Naive thymus-derived CD4-positive, alpha-beta T cell (primary cell): ENCODE measurements at regions not wholly inside any gene's neighbourhood (a gene's known extent, or its start where the extent isn't known, plus 50 kb on each side); places are given as distances from the start of the nearest gene placed in this dataset.

ENCODE experiments used
- ATAC-seq: fragments of 150-1000 bp; cut with Tn5 transposase; 2 replicates; pipeline ENCODE4 v1.10.0; 2021; ENCODE audit warnings: mild to moderate bottlenecking, moderate library complexity
- CTCF ChIA-PET: fragments of 350-600 bp; sonication (Branson Sonifier 250); formaldehyde crosslinking; loops from one replicate; lab custom pipeline; 2021; ENCODE audit warnings: antibody characterized with exemption; lab: Charles Lee
- POLR2A ChIA-PET: fragments of 350-600 bp; sonication (Branson Sonifier 250); formaldehyde crosslinking; loops from one replicate; lab custom pipeline; 2021; ENCODE audit warnings: antibody characterized with exemption, inconsistent platforms; lab: Charles Lee
- DNase-seq, 9 donors: peaks; one replicate each; pipeline versions ENCODE4 v3.0.0 to v3.0.0-alpha.2; 2020 to 2022; ENCODE audit warnings: mixed read lengths in 1 of 9
- H3K27ac ChIP-seq: one replicate; pipeline ENCODE4 v1.7.0; 2013; ENCODE audit warnings: mild to moderate bottlenecking, low read depth, low read length, moderate library complexity
- H3K27me3 ChIP-seq, 2 donors: one replicate each; pipeline ENCODE4 v1.7.0; 2013; ENCODE audit warnings: low read length in 2 of 2, mild to moderate bottlenecking in 2 of 2, moderate library complexity in 2 of 2; ENCODE audit not compliant: control insufficient read depth in 2 of 2, insufficient read depth in 2 of 2
- H3K36me3 ChIP-seq, 3 experiments: 1 replicate in 2 of 3; 2 replicates in 1 of 3; pipeline ENCODE4 v1.7.0; 2013; ENCODE audit warnings: low read length in 3 of 3, mild to moderate bottlenecking in 3 of 3, moderate library complexity in 1 of 3; ENCODE audit not compliant: insufficient read depth in 3 of 3, control insufficient read depth in 2 of 3
- H3K4me1 ChIP-seq, 2 donors: one replicate each; pipeline ENCODE4 v1.7.0; 2013; ENCODE audit warnings: low read length in 2 of 2, mild to moderate bottlenecking in 2 of 2, moderate library complexity in 1 of 2; ENCODE audit not compliant: control insufficient read depth in 2 of 2, insufficient read depth in 2 of 2
- H3K4me3 ChIP-seq: 2 replicates; pipeline ENCODE4 v1.7.0; 2013; ENCODE audit warnings: mild to moderate bottlenecking, low read length
- H3K9me3 ChIP-seq, 3 experiments: 1 replicate in 2 of 3; 2 replicates in 1 of 3; pipeline ENCODE4 v1.7.0; 2013; ENCODE audit warnings: low read length in 3 of 3; ENCODE audit not compliant: control insufficient read depth in 2 of 3
- H3K27ac Mint-ChIP-seq, 9 donors: one replicate each; pipeline ENCODE4 v1.8.0; 2020 to 2022; ENCODE audit warnings: mixed read lengths in 9 of 9, mild to moderate bottlenecking in 8 of 9, moderate library complexity in 5 of 9, inconsistent platforms in 2 of 9
- H3K27me3 Mint-ChIP-seq, 5 donors: one replicate each; pipeline ENCODE4 v1.8.0; 2021 to 2022; ENCODE audit warnings: mixed read lengths in 5 of 5, mild to moderate bottlenecking in 1 of 5
- H3K36me3 Mint-ChIP-seq, 5 donors: one replicate each; pipeline ENCODE4 v1.8.0; 2020 to 2022; ENCODE audit warnings: mixed read lengths in 5 of 5, mild to moderate bottlenecking in 3 of 5, inconsistent platforms in 1 of 5
- H3K4me1 Mint-ChIP-seq, 7 donors: one replicate each; pipeline ENCODE4 v1.8.0; 2020 to 2022; ENCODE audit warnings: mixed read lengths in 7 of 7, mild to moderate bottlenecking in 3 of 7, inconsistent platforms in 1 of 7
- H3K4me3 Mint-ChIP-seq, 10 donors: one replicate each; pipeline ENCODE4 v1.8.0; 2020 to 2022; ENCODE audit warnings: mild to moderate bottlenecking in 10 of 10, mixed read lengths in 10 of 10, moderate library complexity in 6 of 10, inconsistent platforms in 2 of 10
- H3K9me3 Mint-ChIP-seq, 11 donors: one replicate each; pipeline ENCODE4 v1.8.0; 2020 to 2022; ENCODE audit warnings: mixed read lengths in 11 of 11, mild to moderate bottlenecking in 4 of 11, inconsistent platforms in 1 of 11, moderate library complexity in 1 of 11
- intact Hi-C, 2 donors: fragments of 100-400 bp; cut with micrococcal nuclease; formaldehyde crosslinking; loops; one replicate each; pipeline ENCODE4 v1.15.1; 2023

- ChIA-PET POLR2A (no interaction called here), CTCF (no interaction called here)
- Histone ChIP-seq H3K36me3 (no peaks in the 10 kb centered on the region), H3K27me3 (no peaks in the 10 kb centered on the region), H3K4me3 (no peak overlapping the region), H3K27ac (no peak overlapping the region), H3K4me1 (no peaks in the 10 kb centered on the region), H3K9me3 (no peaks in the 10 kb centered on the region)
- no peak overlapping the region for H3K27ac Mint-ChIP-seq
- H3K4me1 Mint-ChIP-seq, result no peaks in the 10 kb centered on the region
- intact Hi-C loops, result no loop called here
- no peaks in the 10 kb centered on the region for H3K27me3 Mint-ChIP-seq
- DNase-seq (no peak), ATAC-seq (no peak)
- no peak overlapping the region for H3K4me3 Mint-ChIP-seq
- no peaks in the 10 kb centered on the region for H3K36me3 Mint-ChIP-seq
- H3K9me3 Mint-ChIP-seq, result peaks cover 0 to 16% (median 2%) of the 10 kb centered on the region in 11 donors
Measured at GRCh38 chr5:100188339-100188738, 346.8 kb upstream of the FAM174A start.

GRCh38 chr5:100186181-100186580 is 349.0 kb upstream of the FAM174A start:
- no peaks in the 10 kb centered on the region for H3K36me3 Mint-ChIP-seq
- intact Hi-C loops, result no loop called here
- Histone ChIP-seq H3K9me3 (no peaks in the 10 kb centered on the region), H3K27ac (no peak overlapping the region), H3K4me3 (no peak overlapping the region), H3K27me3 (no peaks in the 10 kb centered on the region), H3K4me1 (no peaks in the 10 kb centered on the region), H3K36me3 (no peaks in the 10 kb centered on the region)
- DNase-seq, result no peak
- no peak overlapping the region for H3K4me3 Mint-ChIP-seq
- no peak for ATAC-seq
- ChIA-PET CTCF (no interaction called here), POLR2A (no interaction called here)
- H3K9me3 Mint-ChIP-seq, result peaks cover 0 to 10% (median 2%) of the 10 kb centered on the region in 11 donors
- H3K4me1 Mint-ChIP-seq, result no peaks in the 10 kb centered on the region
- no peaks in the 10 kb centered on the region for H3K27me3 Mint-ChIP-seq
- H3K27ac Mint-ChIP-seq, result no peak overlapping the region

- Histone ChIP-seq H3K27me3 (no peaks in the 10 kb centered on the region), H3K4me3 (no peak overlapping the region), H3K27ac (no peak overlapping the region), H3K9me3 (no peaks in the 10 kb centered on the region), H3K36me3 (no peaks in the 10 kb centered on the region), H3K4me1 (no peaks in the 10 kb centered on the region)
- Mint-ChIP-seq H3K36me3 (no peaks in the 10 kb centered on the region), H3K4me3 (no peak overlapping the region), H3K4me1 (no peaks in the 10 kb centered on the region), H3K27ac (no peak overlapping the region), H3K27me3 (no peaks in the 10 kb centered on the region), H3K9me3 (peaks cover 0 to 10% (median 2%) of the 10 kb centered on the region in 11 donors)
- ChIA-PET POLR2A (no interaction called here), CTCF (no interaction called here)
- ATAC-seq (no peak), DNase-seq (no peak)
- intact Hi-C loops, result no loop called here
Measured at GRCh38 chr5:100182402-100182801, 352.8 kb upstream of the FAM174A start.

- DNase-seq, result no peak
- peaks cover 0 to 23% (median 3%) of the 10 kb centered on the region in 11 donors for H3K9me3 Mint-ChIP-seq
- no peaks in the 10 kb centered on the region for H3K4me1 ChIP-seq
- no peaks in the 10 kb centered on the region for H3K9me3 ChIP-seq
- no peaks in the 10 kb centered on the region for H3K36me3 ChIP-seq
- ChIA-PET CTCF (no interaction called here), POLR2A (no interaction called here)
- H3K4me3 ChIP-seq, result no peak overlapping the region
- no peak overlapping the region for H3K27ac Mint-ChIP-seq
- H3K27me3 Mint-ChIP-seq, result no peaks in the 10 kb centered on the region
- no peaks in the 10 kb centered on the region for H3K27me3 ChIP-seq
- ATAC-seq, result no peak
- H3K4me3 Mint-ChIP-seq, result no peak overlapping the region
- peaks cover 0 to 2% (median 0%) of the 10 kb centered on the region in 7 donors for H3K4me1 Mint-ChIP-seq
- no peak overlapping the region for H3K27ac ChIP-seq
- intact Hi-C loops, result no loop called here
- no peaks in the 10 kb centered on the region for H3K36me3 Mint-ChIP-seq
Measured at GRCh38 chr5:100175346-100175745, 359.8 kb upstream of the FAM174A start.

- H3K27me3 ChIP-seq, result no peaks in the 10 kb centered on the region
- ChIA-PET CTCF (no interaction called here), POLR2A (no interaction called here)
- Mint-ChIP-seq H3K4me3 (no peak overlapping the region), H3K27me3 (no peaks in the 10 kb centered on the region), H3K4me1 (no peaks in the 10 kb centered on the region), H3K9me3 (peaks cover 0 to 6% (median 3%) of the 10 kb centered on the region in 11 donors), H3K36me3 (no peaks in the 10 kb centered on the region), H3K27ac (no peak overlapping the region)
- no peak for DNase-seq
- no peaks in the 10 kb centered on the region for H3K4me1 ChIP-seq
- no peak for ATAC-seq
- no peak overlapping the region for H3K27ac ChIP-seq
- intact Hi-C loops, result no loop called here
- H3K4me3 ChIP-seq, result no peak overlapping the region
- no peaks in the 10 kb centered on the region for H3K9me3 ChIP-seq
- no peaks in the 10 kb centered on the region for H3K36me3 ChIP-seq
Measured at GRCh38 chr5:100165309-100165708, 369.9 kb upstream of the FAM174A start.

GRCh38 chr5:100161868-100162267 is 373.3 kb upstream of the FAM174A start:
- no peaks in the 10 kb centered on the region for H3K27me3 Mint-ChIP-seq
- no peak overlapping the region for H3K4me3 Mint-ChIP-seq
- ATAC-seq, result no peak
- DNase-seq, result no peak
- ChIA-PET CTCF (no interaction called here), POLR2A (no interaction called here)
- Histone ChIP-seq H3K4me1 (no peaks in the 10 kb centered on the region), H3K9me3 (no peaks in the 10 kb centered on the region), H3K4me3 (no peak overlapping the region), H3K27ac (no peak overlapping the region), H3K27me3 (no peaks in the 10 kb centered on the region), H3K36me3 (no peaks in the 10 kb centered on the region)
- intact Hi-C loops, result no loop called here
- no peaks in the 10 kb centered on the region for H3K4me1 Mint-ChIP-seq
- H3K36me3 Mint-ChIP-seq, result no peaks in the 10 kb centered on the region
- peaks cover 0 to 16% (median 3%) of the 10 kb centered on the region in 11 donors for H3K9me3 Mint-ChIP-seq
- no peak overlapping the region for H3K27ac Mint-ChIP-seq

- H3K36me3 ChIP-seq, result no peaks in the 10 kb centered on the region
- Mint-ChIP-seq H3K4me1 (no peaks in the 10 kb centered on the region), H3K9me3 (peaks cover 0 to 23% (median 3%) of the 10 kb centered on the region in 11 donors), H3K27me3 (no peaks in the 10 kb centered on the region), H3K36me3 (no peaks in the 10 kb centered on the region), H3K27ac (no peak overlapping the region), H3K4me3 (no peak overlapping the region)
- H3K4me3 ChIP-seq, result no peak overlapping the region
- no peak for ATAC-seq
- intact Hi-C loops, result no loop called here
- H3K9me3 ChIP-seq, result no peaks in the 10 kb centered on the region
- no peaks in the 10 kb centered on the region for H3K27me3 ChIP-seq
- no peak overlapping the region for H3K27ac ChIP-seq
- no peak for DNase-seq
- H3K4me1 ChIP-seq, result no peaks in the 10 kb centered on the region
- POLR2A ChIA-PET, result no interaction called here
- CTCF ChIA-PET, result no interaction called here
Measured at GRCh38 chr5:100157066-100157465, 378.1 kb upstream of the FAM174A start.
